Stimulated activated CD4-positive, alpha-beta T cell treated with anti-CD3 and anti-CD28 coated beads, Interleukin-1b, Interleukin-23, amount 100 ng/mL, for 24 hours (primary cell): ENCODE measurements at regions not wholly inside any gene's neighbourhood (a gene's known extent, or its start where the extent isn't known, plus 50 kb on each side); places are given as distances from the start of the nearest gene placed in this dataset.

Experiments used
- DNase-seq, 4 experiments: peaks; one replicate each; pipeline ENCODE4 v3.0.0-alpha.2; 2020; ENCODE audit warnings: low read depth in 4 of 4, low spot score in 1 of 4

DNA sequence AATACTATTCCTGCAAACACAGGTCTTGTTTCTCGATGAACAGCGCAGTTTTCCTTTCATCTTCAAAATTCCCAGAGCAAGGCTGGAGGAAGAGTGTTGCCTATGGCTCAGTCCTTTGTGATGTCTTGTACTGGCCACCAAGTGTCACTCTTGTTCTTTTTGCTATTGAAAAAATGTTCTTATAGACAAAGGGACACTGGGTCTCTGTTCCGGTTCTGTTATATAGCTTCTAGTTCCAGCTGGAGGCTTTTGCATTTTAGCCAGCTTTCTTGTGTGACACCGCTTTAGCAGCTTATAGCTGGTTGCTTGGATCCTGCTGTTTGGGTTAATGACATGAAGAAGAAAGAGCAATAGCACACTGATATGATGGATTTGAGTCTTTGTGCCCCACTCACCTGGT lies 343.7 kb upstream of the KCNN2 start:
- no peak for DNase-seq

DNA sequence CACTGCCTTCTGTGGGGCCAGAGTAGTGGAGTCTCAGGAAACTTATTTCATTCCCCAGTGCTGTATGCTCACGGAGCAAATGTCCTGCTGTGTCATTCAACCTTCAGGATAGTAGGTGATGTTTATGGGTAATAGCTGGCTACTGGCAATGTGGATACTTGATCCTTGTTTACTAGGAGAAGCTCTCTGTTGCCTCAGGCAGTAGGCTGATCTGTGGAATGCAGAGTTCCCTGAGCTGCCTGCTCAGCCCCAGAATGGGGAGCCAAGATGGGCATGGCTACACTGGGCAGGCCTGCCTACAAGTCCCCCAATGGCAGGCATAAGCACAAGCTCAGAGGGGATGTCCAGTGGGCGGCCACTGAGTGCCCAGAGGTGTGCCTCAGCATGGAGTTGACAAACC lies 323.1 kb upstream of the KCNN2 start:
- DNase-seq = no peak

DNA sequence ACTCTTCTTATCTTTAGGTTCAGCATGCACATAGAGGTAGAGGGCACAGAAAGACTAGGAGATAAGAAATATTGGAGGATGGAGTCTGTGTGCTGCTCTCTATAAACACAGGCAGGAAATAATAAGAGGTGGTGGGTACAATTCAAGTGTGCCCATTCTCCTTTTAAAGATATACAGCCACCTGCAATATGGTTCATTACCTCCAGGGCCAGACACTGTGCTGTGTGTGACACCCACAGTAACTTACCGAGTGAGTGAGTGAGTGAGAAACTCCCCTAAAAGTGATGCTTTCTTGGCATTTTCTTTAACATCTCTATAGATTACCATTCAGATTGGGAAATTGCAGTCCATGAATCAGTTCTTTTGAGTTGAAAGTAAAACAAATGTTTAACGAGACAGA lies 311.8 kb upstream of the KCNN2 start:
- no peak for DNase-seq

DNA sequence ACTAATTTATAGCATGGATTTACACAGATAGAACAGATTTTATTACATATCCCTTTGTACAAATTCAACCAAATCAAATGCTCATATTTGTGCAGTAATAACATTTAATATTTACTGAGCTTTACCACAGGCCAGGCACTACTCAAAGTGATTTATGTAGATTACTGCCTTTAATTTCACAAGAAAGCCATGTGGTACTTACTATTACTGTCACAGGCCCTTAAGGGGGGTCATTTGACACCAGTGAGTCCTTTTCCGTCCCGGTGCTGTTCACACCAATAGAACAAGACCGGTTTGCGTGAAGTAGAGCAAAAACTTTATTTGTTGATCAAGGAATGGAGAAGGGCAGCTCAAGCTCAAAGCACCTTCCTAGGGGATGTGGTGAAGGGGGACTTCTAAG lies 308.5 kb upstream of the KCNN2 start:
- DNase-seq = no peak

DNA sequence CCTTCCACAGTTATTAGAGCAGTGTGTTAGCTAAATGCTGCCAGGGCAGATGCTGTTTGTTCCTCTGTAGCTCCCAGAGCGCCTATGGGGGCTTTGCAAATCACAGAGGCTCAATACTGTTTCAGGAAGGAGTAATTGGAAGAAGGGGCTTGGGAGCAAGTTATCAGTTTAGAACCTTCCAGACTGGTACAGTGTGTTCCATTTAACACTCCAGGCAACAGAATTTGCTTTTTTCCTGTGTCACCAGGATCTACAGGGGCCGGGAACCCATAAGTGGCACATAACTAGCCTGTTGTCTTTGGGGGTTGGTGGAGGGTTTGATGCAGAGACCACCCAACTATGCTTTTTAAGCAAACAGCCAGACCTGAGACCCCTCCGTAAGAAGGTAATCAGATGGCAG lies 307.3 kb upstream of the KCNN2 start:
- DNase-seq = no peak

DNA sequence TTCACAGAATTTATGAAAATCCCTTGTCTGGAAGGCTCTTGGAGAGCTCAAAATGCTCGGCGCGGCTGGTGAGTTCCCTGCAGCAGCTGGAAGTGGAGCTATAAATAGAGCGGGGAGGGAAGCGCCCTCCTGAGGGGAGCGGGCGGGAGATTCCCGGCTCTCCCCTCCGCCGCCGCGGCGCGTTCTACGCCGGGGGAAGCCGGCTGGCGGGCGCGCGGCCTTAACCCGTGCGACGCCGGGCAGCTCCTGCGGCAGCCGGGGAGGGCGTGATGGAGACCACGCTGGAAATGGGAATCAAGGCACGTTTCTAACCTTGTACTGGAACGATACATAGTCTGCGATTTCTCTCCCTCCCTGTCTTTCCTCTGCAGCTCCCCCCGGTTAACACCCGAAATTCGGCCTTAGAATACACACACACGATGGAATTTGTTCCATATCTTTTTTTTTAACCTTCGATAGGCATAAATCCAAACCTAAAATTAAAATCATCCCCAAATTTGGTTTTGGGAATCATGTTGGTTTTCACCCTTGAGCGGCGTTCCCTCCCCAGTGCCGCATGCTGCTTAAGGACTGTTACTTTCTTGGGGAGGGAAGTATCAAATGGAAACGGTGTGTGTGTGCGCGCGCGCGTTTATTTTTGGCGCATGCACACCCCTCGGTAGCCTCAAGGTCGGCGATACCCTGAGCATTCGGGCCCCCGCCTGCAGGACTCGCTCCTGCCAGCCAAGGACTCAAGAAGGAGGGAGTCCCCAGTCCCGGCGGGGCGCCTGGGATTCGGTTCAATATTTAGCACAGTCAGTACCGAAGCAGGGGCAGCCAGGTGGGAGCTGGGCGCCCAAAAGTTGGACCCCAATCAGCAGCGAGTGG lies 306.3 kb upstream of the KCNN2 start:
- no peak for DNase-seq

DNA sequence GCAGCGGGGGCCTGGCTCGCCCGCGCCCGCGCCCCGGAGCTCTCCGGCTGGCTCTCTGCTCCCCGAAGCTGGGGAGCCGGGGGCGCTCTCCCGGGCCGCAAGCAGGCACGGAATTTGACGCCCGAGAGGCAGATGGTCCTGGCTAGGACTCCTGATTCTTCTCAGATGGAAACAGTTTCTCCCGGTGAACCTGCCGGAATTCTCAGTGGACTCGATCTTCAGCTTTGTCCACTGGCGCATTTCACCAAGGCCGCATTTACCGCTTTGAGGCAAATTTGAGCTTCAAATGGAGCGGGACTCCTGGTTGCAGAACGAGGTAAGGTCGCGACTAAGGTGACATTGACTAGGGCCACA lies 305.7 kb upstream of the KCNN2 start:
- DNase-seq = no peak

DNA sequence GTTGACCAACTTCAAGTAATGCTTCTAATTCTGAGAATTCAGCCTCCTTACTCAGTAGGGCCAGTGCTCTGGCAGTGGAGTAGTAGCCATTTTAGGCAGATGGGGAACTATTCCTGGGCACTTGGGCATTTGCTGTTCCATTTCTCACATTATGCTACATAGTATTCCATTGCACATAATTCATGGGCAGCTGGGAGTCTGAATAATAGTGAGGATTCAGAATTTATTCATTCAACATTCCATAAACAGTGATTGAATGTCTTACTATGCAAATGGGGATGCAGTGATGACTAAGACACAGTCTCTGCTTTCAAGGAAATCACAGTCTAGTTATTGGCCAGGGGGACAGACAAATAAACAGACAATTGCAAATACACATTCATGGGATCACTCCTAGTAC lies 301.0 kb upstream of the KCNN2 start:
- DNase-seq = no peak

DNA sequence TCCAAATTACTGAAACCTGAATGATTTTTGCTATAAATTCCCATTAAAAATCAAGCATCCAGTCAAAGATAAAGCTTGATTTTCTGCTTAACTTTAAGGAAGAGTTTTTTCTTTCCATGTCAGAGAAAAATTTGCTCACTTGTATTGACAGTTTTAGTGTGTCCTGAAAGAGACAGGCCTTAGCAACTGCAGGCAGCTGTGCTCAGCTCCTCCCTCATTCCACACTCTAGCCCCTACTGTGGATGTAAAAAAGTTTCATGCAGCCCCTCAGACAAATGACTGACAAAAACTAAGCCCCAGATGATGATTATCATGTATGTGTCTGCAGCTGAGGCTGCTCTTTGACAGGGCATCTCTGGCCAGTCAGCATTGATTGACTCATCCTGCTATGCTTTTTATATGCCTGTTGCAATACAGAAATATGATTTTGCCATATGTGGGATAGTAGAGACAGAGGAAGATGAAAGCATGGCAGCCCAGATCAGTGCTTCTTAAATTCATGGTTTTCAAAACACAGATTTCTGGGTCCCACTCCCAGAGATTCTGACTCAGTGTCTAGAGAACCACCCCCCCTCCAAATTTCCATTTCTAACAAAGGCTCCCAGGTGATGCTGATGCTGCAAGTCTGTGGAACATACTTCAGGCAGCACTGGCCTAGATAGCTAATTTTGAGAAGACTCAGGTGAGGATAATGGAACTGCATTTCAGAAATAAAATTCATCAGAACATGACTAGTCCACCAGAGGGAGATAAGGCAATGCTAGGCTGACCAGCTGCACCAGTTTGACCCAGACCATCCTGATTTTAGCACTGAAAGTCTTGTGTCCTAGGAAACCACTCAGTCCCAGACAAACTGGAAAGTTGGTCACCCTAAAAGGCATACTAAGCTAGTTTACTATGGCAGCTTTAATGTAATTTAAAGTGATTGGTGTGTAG lies 298.7 kb upstream of the KCNN2 start:
- no peak for DNase-seq

DNA sequence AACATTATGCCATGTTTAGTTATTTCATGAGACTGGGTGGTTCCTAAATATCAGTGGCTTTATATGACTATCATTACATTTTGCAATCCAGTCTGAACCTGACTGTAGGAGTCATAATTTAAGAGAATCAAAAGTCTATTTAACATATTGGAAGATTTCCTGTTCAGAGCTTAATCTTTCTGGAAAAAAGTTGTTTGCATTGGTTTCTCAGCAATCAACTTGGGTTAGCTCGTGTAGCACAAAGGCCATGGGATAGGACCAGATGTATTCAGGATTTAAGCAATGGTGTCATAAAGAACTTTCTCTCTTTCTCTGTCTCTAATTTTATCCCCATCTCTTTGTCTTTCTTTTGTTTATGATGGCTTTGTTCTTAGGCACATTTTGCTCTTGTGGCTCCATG lies 296.0 kb upstream of the KCNN2 start:
- no peak for DNase-seq

DNA sequence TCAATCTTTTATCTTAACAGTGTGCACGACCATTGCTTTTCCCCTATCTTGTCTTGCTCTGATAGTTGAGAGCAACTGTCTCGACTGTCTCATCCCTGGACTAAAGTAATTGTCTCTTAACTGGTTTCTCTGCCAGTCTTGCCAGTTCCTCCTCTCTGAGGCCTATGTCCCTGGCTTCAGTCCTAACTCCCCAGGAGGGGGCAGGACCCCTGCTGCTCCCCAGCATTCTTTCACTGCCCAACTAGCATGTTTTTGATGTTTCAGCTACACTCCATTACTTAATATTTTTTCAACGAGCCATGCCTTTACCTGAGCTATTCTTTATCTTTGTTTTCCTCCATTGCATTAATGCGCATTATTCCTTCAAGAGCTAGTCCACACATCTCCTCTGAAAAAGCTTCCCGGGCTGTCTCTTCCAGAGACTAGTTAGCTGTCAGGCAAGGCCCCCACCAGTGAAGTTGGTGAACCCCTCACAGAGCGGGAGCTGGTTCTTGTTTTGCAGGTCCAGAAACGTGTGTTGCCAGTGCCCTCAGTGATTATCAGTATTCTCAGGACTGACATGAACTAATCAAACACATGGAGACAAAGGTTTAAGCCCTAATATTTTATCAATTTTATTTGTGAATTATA lies 291.7 kb upstream of the KCNN2 start:
- no peak for DNase-seq

DNA sequence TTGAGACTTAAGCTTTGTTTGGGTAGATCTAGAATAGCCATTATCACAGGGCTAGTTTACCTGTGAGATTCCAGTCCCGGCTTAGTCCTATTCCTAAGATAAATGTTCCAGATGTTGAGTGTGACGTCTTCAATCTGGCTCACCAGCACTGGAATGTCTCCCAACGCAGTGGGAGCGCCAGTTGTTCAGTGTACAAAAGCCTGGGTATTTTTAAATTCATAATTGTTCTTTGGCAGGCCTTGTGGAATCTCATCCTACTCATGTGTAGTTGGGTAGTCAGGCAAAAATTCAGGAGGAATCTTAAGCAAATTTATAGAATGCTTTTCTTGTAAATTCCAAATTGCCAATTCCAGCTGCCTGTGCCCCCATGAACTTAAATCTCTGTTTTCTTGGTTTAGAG lies 272.6 kb upstream of the KCNN2 start:
- no peak for DNase-seq

DNA sequence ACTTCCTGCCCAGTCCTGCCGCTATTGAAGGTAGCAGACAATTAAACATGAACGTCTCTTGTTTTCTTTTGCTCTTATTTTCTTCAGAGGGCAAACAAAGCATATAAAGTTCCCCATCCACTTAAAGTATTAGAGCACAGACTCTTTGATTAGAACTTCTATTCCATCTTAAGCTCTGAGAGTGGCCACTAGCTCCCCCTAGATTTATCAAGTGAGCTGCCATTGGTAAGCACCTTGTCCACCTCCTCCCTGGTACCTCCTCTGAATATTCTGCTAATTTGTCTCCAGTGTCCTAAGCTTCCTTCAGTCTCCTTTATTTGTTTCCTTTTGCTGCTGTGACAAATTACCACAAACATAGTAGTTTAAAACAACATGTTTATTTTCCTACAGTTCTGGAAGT lies 264.3 kb upstream of the KCNN2 start:
- no peak for DNase-seq

DNA sequence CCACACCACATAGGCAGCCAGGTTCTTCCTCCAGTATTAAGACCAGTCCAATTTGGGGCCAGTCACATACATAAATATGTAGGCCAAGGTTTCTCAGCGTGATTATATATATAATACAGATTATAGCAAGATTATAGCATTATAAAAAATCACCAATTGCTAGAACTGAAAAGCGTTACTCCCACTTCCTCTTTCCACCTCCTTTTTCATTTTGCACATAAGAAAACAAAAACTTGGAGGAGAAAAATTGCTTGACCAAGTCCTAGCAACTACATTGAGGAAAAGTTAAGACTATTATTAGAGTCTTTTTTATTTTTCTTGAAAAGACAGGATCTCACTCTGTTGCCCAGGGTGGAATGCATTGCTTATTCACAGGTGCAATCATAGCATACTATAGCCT lies 262.7 kb upstream of the KCNN2 start:
- no peak for DNase-seq

DNA sequence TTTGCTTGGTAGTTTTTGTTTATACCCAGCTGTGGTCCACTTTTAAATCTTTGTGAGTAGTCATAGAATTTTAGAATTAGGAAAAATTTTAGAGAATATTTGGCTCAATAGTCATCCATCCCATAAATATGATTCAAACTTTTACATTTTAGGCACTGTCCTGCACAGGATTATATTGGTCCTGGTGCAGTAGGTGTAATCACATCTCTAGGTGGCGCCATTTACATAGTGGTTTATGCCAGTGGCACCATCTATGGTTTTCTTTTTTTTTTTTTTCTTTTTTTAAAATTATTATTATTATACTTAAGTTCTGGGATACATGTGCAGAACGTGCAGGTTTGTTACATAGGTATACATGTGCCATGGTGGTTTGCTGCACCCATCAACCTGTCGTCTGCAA lies 260.7 kb upstream of the KCNN2 start:
- DNase-seq = no peak

DNA sequence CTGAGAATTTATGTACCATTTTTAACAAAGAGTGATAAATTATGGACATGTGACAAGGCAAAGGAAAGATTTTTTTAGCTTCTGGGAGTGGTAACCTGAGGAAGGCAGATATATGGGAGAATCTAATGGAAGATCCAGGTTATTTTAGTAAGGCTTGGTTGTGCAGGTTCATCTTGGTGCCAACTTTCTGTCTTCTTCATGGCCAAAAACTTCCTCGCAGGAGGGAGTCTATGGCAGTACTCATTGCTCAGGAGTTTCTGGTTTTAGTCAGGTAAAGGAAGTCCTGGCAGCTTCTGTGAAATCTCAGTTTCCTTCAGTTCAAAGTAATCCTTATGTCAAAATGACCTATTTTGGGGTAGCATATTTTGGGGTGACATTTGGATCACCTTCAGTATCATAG lies 248.3 kb upstream of the KCNN2 start:
- DNase-seq = no peak

DNA sequence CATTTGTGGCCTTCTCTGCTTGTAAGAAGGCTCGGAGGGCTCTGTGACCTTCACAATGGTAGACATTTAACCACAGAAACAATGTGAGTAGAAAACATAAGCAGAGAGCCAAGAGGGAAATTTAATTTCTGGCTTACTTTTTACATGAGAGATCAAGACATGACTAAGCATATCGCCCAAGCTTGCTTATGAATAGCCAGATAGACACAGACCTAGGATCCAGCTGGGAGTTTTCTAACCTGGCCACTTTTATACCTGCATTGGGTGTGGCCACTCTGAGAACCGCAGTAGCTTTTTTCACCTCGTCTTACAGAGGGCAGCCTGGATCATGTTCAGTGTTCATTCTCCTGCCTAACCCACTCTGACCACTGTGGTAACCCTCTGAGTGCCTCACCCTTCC lies 244.9 kb upstream of the KCNN2 start:
- no peak for DNase-seq

DNA sequence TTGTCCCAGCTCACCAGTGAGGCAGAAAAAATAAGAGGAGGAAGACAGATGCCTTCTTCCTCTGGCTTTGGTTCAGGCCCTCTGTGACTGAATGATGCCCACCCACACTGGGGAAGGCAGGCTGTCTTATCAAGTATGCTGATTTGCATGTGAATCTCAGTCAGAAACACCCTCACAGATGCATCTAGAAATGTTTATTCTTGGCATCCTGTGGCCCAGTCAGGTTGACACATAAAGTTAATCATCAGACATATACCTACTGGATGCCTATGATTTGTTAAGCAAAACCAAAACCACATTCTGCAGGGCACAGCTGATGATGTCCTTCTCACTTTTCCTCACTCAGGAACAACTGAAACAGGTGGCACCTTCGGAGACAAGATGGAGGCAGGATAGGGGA lies 243.4 kb upstream of the KCNN2 start:
- no peak for DNase-seq

DNA sequence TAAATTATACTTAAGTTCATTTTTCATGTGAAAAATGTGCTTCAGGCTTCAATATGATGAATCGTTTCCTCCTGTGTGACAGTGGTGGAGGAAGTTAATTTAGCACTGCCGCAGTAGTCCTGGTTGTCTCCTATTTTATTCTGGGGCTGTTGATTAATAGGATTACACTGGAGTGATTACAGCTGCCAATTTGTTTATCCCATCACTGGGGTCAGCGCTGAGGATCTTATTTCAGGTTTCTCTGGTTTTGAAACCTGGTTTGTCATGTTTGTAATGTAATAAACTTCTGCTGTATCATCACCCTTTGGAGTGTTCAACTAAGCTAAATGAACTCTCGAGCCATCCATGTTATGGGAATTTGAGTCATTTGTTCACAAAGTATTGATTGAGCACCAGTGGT lies 241.7 kb upstream of the KCNN2 start:
- DNase-seq = no peak

DNA sequence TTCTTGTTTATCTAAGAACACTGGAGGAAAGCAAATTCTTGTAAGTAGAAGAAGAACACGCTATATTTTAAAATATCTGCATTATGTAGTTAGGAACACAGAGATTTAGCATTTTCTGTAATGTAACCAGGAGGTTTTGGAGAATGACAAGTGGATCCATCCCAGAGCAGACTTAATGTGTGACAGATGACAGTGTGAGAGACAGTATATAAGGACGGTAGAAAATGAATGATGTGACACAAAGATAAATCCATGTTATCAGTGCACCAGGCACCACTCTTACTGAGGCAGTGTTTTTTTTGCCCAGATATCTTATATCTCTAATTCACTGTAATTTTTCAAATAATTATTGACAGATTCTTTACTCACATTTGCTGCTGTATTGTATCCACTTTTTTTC lies 239.0 kb upstream of the KCNN2 start:
- DNase-seq = no peak

DNA sequence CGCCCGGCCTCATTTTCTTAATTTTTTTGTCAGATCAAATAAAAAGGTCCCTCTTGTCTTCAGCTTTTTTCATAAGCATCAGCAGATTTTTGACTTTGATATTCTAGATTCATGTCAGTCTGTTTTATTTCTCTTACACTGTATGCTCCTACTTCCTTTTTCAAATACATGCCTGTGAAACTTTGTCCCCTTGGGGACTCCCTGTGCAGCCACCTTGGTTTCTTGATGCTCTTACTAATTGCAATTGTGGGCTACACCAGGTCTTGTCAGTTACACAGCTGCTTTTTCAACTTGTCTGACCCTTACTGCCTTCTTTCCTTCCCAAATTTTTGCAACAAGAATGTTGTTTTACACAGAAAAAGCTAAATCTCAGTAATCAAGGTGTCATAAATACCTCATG lies 238.2 kb upstream of the KCNN2 start:
- no peak for DNase-seq

DNA sequence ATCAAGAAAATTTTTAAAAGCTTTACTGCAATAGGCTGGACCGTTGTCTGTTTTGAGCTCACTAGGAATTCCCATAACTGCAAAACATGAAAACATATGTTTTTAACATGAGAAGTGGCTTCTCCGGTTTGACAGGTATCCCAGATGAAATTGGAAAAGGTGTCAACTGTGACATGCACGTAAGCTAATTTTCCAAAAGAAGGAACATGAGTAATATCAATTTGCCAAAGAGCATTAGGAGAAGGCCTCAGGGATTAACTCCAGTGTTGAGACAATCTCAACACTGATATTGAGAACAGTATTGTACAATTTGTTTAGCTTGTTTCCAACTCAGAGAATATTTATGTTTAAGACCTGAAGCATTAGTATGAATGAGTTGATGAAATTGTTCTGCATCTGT lies 215.5 kb upstream of the KCNN2 start:
- DNase-seq = no peak
